ENCODE measurements at regions not wholly inside any gene's neighbourhood (a gene's known extent, or its start where the extent isn't known, plus 50 kb on each side); places are given as distances from the start of the nearest gene placed in this dataset.
A peak's percentile ranks its signal among the peaks of the same experiment; 100 is the strongest.

DNA sequence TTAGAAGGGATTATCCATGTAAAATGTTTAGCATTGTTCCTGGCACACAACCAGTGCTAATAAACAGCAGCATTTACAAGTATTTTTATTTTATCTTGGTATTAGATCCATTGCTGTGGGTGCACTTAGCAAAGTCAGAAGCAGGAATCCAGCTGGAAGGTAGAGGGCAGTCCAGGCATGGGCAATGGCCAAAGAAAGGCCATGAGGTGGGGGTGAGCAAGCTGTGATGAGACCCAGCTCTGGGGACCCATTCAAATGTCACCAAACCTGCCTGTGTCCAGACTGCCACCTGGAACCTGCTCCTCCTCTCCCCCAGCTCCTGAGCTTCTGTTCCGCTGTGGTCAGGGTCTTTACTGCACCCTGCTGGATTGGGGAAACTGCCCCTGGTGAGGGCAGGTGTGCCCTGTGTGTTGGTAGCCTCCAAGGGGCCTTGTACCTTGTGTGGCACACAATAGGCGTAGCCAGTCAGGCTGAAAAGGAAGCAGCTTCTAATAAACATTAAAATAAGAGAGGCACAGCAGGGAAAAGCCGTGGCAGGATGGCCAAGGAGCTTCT lies 118.0 kb upstream of the CRHR1 start:
- no peak overlapping the region for H2AFZ ChIP-seq (ENCODE audit: low read length)
- peaks cover 31% of the 10 kb centered on the region for H3K4me1 ChIP-seq (ENCODE audit: insufficient read depth, low read length, poor library complexity, severe bottlenecking)
- no peaks in the 10 kb centered on the region for H3F3A ChIP-seq (ENCODE audit: low read depth)
- peak overlapping the region; percentile 20 for H3K9ac ChIP-seq (ENCODE audit: low read depth, low read length, poor library complexity, severe bottlenecking)
- no peaks in the 10 kb centered on the region for H3K27me3 ChIP-seq (ENCODE audit: insufficient read depth, low read length, poor library complexity, severe bottlenecking)
- H3K36me3 ChIP-seq (ENCODE audit: insufficient read depth, low read length): no peaks in the 10 kb centered on the region
- no peaks in the 10 kb centered on the region for H3K9me2 ChIP-seq (replicated peaks; ENCODE audit: low read depth, low read length)
- TF ChIP-seq EZH2phosphoT487 (IDR thresholded peaks at IDR 0.05; ENCODE audit: borderline replicate concordance): no peak
- TF ChIP-seq, protein P1, sequence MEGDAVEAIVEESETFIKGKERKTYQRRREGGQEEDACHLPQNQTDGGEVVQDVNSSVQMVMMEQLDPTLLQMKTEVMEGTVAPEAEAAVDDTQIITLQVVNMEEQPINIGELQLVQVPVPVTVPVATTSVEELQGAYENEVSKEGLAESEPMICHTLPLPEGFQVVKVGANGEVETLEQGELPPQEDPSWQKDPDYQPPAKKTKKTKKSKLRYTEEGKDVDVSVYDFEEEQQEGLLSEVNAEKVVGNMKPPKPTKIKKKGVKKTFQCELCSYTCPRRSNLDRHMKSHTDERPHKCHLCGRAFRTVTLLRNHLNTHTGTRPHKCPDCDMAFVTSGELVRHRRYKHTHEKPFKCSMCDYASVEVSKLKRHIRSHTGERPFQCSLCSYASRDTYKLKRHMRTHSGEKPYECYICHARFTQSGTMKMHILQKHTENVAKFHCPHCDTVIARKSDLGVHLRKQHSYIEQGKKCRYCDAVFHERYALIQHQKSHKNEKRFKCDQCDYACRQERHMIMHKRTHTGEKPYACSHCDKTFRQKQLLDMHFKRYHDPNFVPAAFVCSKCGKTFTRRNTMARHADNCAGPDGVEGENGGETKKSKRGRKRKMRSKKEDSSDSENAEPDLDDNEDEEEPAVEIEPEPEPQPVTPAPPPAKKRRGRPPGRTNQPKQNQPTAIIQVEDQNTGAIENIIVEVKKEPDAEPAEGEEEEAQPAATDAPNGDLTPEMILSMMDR (conservative IDR thresholded peaks at IDR 0.05; ENCODE audit: low read length): peak; percentile 47
- H3K4me2 ChIP-seq (ENCODE audit: low read depth, low read length, poor library complexity, severe bottlenecking): peak overlapping the region; percentile 83
- H3K9me3 ChIP-seq (ENCODE audit: insufficient read depth, low read depth, low read length): no peaks in the 10 kb centered on the region
- H3K79me2 ChIP-seq (ENCODE audit: insufficient read depth, low read length): no peaks in the 10 kb centered on the region
- no peaks in the 10 kb centered on the region for H4K20me1 ChIP-seq (ENCODE audit: insufficient read depth, low read length, poor library complexity, severe bottlenecking)
- no peak overlapping the region for H3K4me3 ChIP-seq (ENCODE audit: low read length, poor library complexity, severe bottlenecking)

DNA sequence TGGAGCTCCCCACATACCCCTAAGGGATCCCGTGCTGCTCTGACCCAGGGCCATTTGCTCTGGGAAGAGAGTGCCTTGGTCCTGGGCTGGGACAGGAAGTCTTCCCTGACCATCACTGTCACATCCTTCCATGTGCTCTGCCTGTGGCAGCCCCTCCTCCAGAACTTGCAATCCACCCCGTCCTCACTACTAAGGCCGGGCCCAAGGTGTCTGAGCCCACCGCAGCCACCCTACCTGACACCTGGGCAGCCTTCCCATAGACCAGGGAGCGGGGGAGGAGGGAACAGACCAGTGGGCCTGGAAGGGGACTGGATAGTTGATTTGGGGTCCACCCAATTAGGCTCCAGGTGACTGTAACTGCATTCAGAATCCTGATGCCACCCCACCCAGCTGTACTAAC lies 117.5 kb upstream of the CRHR1 start:
- Histone ChIP-seq H3K9ac (ENCODE audit: low read depth, low read length, poor library complexity, severe bottlenecking) (no peak overlapping the region), H3K27me3 (ENCODE audit: insufficient read depth, low read length, poor library complexity, severe bottlenecking) (no peaks in the 10 kb centered on the region)
- no peak for TF ChIP-seq EZH2phosphoT487 (IDR thresholded peaks at IDR 0.05; ENCODE audit: borderline replicate concordance)
- TF ChIP-seq, protein P1 (conservative IDR thresholded peaks at IDR 0.05; ENCODE audit: low read length): no peak

DNA sequence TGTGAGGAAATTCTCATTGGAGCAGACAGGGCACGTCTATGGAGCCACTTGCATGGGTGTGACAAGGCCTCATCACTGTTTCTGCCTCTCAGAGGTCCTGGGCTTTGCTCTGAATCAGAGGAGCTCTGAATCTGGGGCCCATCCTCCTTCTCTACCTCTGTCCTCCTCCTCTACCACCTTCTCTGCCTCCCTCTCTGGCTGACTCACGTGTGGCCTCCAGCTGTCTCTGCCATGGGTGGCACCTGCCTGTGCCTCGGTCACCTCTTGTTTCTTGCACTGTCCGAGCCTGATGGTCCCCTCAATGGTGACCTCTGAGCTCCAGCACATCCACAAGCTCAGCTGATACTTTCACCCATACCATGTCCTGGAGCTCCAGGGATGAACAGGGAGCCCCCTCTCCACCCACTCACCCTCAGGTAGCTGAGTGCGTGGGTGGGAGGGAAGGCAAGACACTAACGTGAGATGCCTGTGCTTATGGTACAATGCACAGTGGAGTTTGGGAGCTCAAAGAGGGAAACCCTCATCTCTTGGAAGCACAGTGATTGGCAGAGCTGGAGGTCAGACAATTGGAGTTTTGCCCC lies 116.4 kb upstream of the CRHR1 start:
- Histone ChIP-seq H3K4me2 (ENCODE audit: low read depth, low read length, poor library complexity, severe bottlenecking) (no peak overlapping the region), H3F3A (ENCODE audit: low read depth) (no peaks in the 10 kb centered on the region), H3K9me3 (ENCODE audit: insufficient read depth, low read depth, low read length) (no peaks in the 10 kb centered on the region), H3K4me1 (ENCODE audit: insufficient read depth, low read length, poor library complexity, severe bottlenecking) (peaks cover 31% of the 10 kb centered on the region), H3K27me3 (ENCODE audit: insufficient read depth, low read length, poor library complexity, severe bottlenecking) (no peaks in the 10 kb centered on the region), H3K79me2 (ENCODE audit: insufficient read depth, low read length) (no peaks in the 10 kb centered on the region), H3K36me3 (ENCODE audit: insufficient read depth, low read length) (no peaks in the 10 kb centered on the region), H2AFZ (ENCODE audit: low read length) (no peak overlapping the region), H3K9me2 (replicated peaks; ENCODE audit: low read depth, low read length) (no peaks in the 10 kb centered on the region), H4K20me1 (ENCODE audit: insufficient read depth, low read length, poor library complexity, severe bottlenecking) (no peaks in the 10 kb centered on the region), H3K9ac (ENCODE audit: low read depth, low read length, poor library complexity, severe bottlenecking) (no peak overlapping the region), H3K4me3 (ENCODE audit: low read length, poor library complexity, severe bottlenecking) (no peak overlapping the region)
- TF ChIP-seq, protein P1 (conservative IDR thresholded peaks at IDR 0.05; ENCODE audit: low read length): no peak
- no peak for TF ChIP-seq EZH2phosphoT487 (IDR thresholded peaks at IDR 0.05; ENCODE audit: borderline replicate concordance)

More for the DNA sequence above, 117.5 kb upstream of the CRHR1 start:
- H2AFZ ChIP-seq (ENCODE audit: low read length): no peak overlapping the region
- no peaks in the 10 kb centered on the region for H4K20me1 ChIP-seq (ENCODE audit: insufficient read depth, low read length, poor library complexity, severe bottlenecking)
- H3K9me2 ChIP-seq (replicated peaks; ENCODE audit: low read depth, low read length): no peaks in the 10 kb centered on the region
- H3K4me3 ChIP-seq (ENCODE audit: low read length, poor library complexity, severe bottlenecking): no peak overlapping the region
- no peak overlapping the region for H3K4me2 ChIP-seq (ENCODE audit: low read depth, low read length, poor library complexity, severe bottlenecking)
- no peaks in the 10 kb centered on the region for H3K36me3 ChIP-seq (ENCODE audit: insufficient read depth, low read length)
- peaks cover 31% of the 10 kb centered on the region for H3K4me1 ChIP-seq (ENCODE audit: insufficient read depth, low read length, poor library complexity, severe bottlenecking)
- H3F3A ChIP-seq (ENCODE audit: low read depth): no peaks in the 10 kb centered on the region
- no peaks in the 10 kb centered on the region for H3K9me3 ChIP-seq (ENCODE audit: insufficient read depth, low read depth, low read length)
- H3K79me2 ChIP-seq (ENCODE audit: insufficient read depth, low read length): no peaks in the 10 kb centered on the region

All from Loucy (cell line).